ENCODE measurements at regions not wholly inside any gene's neighbourhood (a gene's known extent, or its start where the extent isn't known, plus 50 kb on each side); places are given as distances from the start of the nearest gene placed in this dataset.

GRCh38 chr2:172276961-172277360, 150.4 kb upstream of the ITGA6 start:
- in situ Hi-C loops (cut with HindIII; ENCODE audit: low pct_unique_long_range_greater_than_20kb, low sequenced_read_pairs) = no loop called here
- DNase-seq (ENCODE audit: low read depth) = no peak

- DNase-seq (ENCODE audit: low read depth) = no peak
- in situ Hi-C loops (cut with HindIII; ENCODE audit: low pct_unique_long_range_greater_than_20kb, low sequenced_read_pairs) = no loop called here
These were observed 148.7 kb upstream of the ITGA6 start for GRCh38 chr2:172278667-172279066.

DNA sequence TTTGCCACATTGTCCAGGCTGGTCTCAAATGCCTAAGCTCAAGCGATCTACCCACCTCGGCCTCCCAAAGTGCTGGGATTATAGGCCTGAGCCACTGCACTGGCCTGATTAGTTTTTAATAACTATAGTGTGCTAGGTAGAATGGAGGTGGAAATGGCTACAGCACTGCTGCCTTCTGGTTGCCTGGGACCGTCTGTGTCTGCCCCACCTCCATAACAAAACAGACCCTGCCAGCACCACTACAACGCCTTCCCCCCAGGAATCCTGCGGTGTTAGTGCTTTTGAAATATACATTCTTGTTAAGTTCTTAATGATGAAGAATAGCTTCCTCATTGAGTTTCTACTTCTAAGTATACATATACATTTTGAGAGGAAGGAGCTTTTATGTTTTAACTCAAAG, 148.2 kb upstream of the ITGA6 start:
- no peak for DNase-seq (ENCODE audit: low read depth)

DNA sequence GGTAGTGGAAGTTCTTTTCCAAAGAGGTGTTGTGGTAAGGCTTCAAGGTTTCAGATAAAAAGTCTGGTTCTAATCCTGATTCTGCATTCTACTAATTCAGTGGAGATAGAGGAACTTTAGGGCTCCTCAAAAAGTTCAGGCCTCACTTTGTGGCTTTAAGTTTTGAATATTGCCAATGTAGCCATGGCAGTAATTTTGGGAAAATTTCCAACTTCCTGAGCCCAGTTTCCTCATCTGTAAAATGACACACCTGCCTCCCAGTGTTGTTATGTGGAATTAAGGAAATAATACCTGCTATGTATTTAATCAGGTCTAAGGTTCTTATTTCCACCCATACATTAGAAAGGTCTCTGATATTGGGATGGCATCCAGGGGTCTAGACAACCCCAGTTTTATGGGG, 147.6 kb upstream of the ITGA6 start:
- in situ Hi-C loops (cut with HindIII; ENCODE audit: low pct_unique_long_range_greater_than_20kb, low sequenced_read_pairs) = no loop called here
- no peak for DNase-seq (ENCODE audit: low read depth)

More for the DNA sequence above, 148.2 kb upstream of the ITGA6 start:
- in situ Hi-C loops (cut with HindIII; ENCODE audit: low pct_unique_long_range_greater_than_20kb, low sequenced_read_pairs) = no loop called here

- no peak for DNase-seq (ENCODE audit: low read depth)
- in situ Hi-C loops (cut with HindIII; ENCODE audit: low pct_unique_long_range_greater_than_20kb, low sequenced_read_pairs) = no loop called here
These were observed 146.6 kb upstream of the ITGA6 start for GRCh38 chr2:172280571-172281361.

DNA sequence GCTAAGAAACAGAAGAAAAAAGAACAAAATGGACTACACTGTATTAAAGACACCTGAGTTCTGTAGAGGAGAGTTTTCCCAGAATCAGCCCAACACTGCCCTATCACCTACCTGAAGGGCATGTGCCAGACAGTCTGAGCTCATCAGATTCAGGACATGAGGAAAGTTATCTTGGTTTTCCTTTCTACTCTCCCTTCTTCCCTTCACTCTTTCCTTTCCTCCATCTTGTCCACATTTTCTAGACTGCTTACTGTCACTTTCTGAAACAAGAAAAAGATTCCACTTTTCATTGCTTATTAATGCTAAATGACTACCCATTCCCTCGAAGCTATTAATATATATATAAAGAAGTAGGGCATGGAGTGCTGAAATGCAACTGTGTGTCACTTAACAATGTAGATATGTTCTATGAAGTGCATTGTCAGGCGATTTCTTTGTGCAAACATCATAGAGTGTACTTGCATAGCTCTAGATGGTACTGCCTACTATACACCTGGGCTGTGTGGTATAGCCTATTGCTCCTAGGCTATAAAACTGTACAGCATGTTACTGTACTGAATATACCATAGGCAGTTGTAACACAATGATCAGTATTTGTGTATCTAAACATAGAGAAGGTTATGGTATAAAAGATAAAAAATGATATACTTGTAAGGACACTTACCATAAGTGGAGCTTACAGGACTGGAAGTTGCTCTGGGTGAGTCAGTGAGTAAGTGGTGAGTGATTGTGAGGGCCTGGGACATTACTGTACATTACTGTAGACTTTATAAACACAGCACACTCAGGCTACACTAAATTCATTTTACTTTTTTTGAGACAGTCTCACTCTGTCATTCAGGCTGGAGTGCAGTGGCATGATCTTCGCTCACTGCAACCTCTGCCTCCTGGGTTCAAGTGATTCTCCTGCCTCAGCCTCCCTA, 145.5 kb upstream of the ITGA6 start:
- DNase-seq (ENCODE audit: low read depth) = no peak
- in situ Hi-C loops (cut with HindIII; ENCODE audit: low pct_unique_long_range_greater_than_20kb, low sequenced_read_pairs) = no loop called here

DNA sequence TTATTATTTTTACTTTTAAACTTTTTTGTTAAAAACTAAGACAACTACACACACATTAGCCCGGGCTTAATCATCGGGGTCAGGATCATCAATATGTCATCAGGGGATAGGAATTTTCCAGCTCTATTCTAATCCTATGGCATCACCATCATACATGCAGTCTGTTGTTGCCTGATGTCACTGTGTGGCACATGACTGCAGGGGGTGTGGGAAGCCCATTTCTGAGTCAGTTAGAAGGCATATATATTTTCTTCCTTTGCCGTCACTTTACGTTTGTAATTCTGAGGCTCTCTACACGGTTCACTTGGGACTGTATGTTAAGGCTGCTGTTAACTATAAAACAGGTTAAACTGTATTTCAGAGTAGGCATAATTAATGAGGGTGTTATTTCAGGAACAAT, 144.4 kb upstream of the ITGA6 start:
- in situ Hi-C loops (cut with HindIII; ENCODE audit: low pct_unique_long_range_greater_than_20kb, low sequenced_read_pairs) = no loop called here
- DNase-seq (ENCODE audit: low read depth) = no peak

GRCh38 chr2:172283476-172283875, 143.9 kb upstream of the ITGA6 start:
- in situ Hi-C loops (cut with HindIII; ENCODE audit: low pct_unique_long_range_greater_than_20kb, low sequenced_read_pairs) = no loop called here

GRCh38 chr2:172284209-172284608, 143.2 kb upstream of the ITGA6 start:
- no peak for DNase-seq (ENCODE audit: low read depth)
- in situ Hi-C loops (cut with HindIII; ENCODE audit: low pct_unique_long_range_greater_than_20kb, low sequenced_read_pairs) = no loop called here

More at GRCh38 chr2:172283476-172283875, 143.9 kb upstream of the ITGA6 start:
- DNase-seq (ENCODE audit: low read depth) = no peak

DNA sequence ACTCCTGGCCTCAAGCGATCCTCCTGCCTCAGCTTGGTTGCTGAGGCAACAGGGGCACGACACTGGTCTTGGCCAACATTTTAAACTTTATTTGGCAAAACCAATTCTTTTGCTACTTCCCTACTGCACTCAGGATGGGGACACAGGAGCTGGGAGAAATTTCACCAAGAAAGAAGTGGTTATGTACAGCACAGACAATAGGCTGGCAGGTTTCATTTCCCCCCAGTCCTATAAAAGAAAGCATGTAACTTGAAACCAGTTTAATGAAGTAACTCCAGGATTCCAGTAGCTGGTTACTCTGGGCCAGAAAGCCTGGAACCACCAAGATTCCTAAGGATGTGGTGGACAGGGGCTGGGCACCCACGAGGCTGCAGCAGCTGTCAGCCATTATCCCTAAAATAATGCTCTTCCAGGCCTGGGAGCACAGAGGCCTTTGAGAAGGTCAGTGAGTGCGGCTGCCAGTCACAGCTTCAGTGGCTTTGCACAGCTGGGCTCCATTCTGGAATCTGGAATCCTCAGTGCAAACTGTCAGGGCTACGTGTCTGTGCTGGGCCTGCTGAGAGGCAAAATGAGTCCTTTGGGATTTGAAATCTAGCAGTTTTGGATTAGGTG, 142.3 kb upstream of the ITGA6 start:
- DNase-seq (ENCODE audit: low read depth) = no peak
- in situ Hi-C loops (cut with HindIII; ENCODE audit: low pct_unique_long_range_greater_than_20kb, low sequenced_read_pairs) = no loop called here

DNA sequence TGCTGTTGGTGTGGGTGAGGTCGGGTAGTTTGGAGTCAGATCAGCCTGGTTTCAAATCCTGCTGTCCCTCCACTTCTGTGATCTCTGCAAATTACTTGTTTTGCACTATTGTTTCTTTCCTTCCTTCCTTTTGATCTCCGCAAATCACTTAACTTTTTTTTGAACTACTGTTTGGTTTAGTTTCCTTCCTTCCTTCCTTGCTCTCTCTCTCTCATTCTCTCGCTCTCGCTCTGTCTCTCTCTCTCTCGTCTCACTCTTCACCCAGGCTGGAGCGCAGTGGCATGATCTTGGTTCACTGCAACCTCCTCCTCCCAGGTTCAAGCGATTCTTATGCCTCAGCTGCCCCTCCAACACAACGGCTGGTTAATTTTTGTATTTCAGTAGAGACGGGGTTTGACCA, 141.6 kb upstream of the ITGA6 start:
- in situ Hi-C loops (cut with HindIII; ENCODE audit: low pct_unique_long_range_greater_than_20kb, low sequenced_read_pairs) = no loop called here
- DNase-seq (ENCODE audit: low read depth) = no peak

DNA sequence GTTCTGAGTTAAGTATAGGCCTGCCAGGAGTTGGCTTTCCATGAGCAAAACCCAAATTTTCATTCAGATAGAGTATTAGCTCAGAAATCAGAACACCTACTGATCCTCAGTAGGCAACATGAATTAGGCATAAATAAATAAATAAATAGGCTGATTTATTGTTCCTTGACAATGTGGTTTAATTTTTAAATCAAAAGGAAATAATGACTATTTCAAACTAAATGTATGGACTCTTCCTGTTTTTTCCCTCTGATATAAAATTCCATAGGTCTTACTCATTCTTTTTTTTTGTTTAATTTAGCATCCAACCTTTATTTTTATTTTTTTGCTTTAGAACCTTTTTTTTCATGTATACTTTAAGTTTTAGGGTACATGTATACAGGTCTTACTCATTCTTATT, 140.2 kb upstream of the ITGA6 start:
- DNase-seq (ENCODE audit: low read depth) = no peak
- in situ Hi-C loops (cut with HindIII; ENCODE audit: low pct_unique_long_range_greater_than_20kb, low sequenced_read_pairs) = no loop called here

DNA sequence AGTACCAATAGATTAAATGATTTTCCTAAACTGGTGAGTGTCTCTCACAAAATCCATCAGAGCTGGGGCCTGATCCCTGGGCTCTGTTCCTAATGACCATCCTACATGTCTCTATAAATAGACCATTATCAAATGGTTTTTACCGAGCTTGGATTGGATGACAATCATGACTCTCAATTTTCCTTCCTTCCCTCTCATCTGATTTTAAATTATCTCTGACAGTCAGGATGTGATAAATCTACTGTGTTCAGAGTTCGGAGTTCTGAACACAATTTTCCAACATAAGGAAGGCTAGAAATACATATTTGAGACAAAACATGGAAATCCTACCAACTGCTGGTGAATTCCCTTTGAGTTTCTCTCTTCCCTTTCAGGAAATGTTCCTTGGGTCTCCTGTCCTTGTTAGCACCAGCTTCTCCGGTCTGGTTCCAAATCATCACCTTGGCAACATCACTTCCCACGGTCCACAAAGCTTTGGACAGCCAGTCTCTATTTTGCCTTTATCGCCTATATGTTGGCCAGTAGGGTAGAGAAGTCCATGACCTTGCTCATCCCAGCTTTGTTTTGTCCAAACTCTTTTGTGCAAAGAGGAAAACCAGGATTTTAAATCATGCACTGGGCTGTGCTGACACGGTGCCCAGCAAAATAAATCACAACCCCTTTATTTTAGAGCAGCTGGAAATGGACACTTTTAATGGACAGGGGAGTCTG, 139.6 kb upstream of the ITGA6 start:
- in situ Hi-C loops (cut with HindIII; ENCODE audit: low pct_unique_long_range_greater_than_20kb, low sequenced_read_pairs) = no loop called here
- no peak for DNase-seq (ENCODE audit: low read depth)

- in situ Hi-C loops (cut with HindIII; ENCODE audit: low pct_unique_long_range_greater_than_20kb, low sequenced_read_pairs) = no loop called here
- peak; percentile 17 for DNase-seq (ENCODE audit: low read depth)
These were observed 138.8 kb upstream of the ITGA6 start for GRCh38 chr2:172288603-172289002.

GRCh38 chr2:172293952-172294351, 133.4 kb upstream of the ITGA6 start:
- in situ Hi-C loops (cut with HindIII; ENCODE audit: low pct_unique_long_range_greater_than_20kb, low sequenced_read_pairs) = no loop called here
- no peak for DNase-seq (ENCODE audit: low read depth)

- in situ Hi-C loops (cut with HindIII; ENCODE audit: low pct_unique_long_range_greater_than_20kb, low sequenced_read_pairs) = no loop called here
- no peak for DNase-seq (ENCODE audit: low read depth)
These were observed 132.4 kb upstream of the ITGA6 start for GRCh38 chr2:172294983-172295382.

- no peak for DNase-seq (ENCODE audit: low read depth)
- in situ Hi-C loops (cut with HindIII; ENCODE audit: low pct_unique_long_range_greater_than_20kb, low sequenced_read_pairs) = no loop called here
These were observed 131.7 kb upstream of the ITGA6 start for GRCh38 chr2:172295677-172296076.

DNA sequence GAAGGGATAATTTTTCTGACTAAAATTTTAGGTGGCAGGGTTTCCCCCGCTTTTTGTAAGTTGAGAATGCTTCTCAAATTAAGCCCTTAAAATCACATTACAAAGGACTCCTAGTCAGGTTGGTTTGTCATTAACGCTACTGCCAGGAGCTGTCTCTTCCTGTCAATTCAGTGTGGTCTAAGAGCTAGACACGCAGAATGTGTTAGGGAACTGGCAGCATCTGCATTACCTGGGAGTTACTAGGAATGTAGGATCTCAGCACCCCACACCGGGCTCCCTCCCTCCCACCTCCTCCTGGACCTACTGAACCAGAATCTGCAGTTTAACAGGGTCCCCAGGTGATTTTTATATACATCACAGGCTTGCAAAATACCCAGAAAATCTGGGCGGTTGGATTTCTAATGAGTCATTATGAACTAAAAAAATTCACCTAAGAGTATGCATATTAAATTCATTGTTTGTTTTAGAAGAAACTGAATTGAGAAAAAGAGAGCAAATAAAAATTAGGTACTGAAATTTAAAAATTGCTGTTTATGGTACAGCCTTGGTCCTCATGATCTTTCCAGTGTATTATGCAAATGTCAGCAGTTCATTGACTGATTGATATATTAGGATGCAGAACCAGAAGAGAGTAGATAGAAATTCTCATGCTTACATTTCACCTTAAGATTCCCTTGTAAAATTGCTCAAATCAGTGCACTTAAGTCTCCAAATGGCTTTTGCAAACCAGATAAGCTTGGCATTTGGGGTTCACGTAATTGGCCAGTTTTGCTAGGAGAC, 130.9 kb upstream of the ITGA6 start:
- in situ Hi-C loops (cut with HindIII; ENCODE audit: low pct_unique_long_range_greater_than_20kb, low sequenced_read_pairs) = no loop called here
- DNase-seq (ENCODE audit: low read depth) = no peak

Data from Caki2 (cell line).